ENCODE measurements at regions not wholly inside any gene's neighbourhood (a gene's known extent, or its start where the extent isn't known, plus 50 kb on each side); places are given as distances from the start of the nearest gene placed in this dataset.

DNA sequence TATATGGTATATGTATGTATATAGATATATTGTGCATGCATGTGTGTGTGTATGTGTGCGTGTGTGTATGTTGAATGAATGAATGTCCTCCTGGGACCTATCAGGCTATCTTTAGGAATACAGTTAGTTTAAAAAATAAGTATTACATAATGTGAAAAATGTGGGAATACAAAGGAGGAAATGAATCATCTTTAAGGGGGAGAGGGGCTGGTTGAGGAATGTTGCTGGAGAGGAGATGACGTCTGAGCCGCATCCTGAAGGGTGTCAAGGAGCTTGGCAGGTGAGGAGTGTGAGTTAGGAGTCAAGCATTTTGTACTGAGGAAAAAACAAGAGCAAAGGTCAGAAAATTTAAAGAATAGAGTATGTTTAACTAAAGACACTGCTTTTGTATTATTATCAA lies 62.4 kb upstream of the NLK start:
- TF ChIP-seq, protein P1, sequence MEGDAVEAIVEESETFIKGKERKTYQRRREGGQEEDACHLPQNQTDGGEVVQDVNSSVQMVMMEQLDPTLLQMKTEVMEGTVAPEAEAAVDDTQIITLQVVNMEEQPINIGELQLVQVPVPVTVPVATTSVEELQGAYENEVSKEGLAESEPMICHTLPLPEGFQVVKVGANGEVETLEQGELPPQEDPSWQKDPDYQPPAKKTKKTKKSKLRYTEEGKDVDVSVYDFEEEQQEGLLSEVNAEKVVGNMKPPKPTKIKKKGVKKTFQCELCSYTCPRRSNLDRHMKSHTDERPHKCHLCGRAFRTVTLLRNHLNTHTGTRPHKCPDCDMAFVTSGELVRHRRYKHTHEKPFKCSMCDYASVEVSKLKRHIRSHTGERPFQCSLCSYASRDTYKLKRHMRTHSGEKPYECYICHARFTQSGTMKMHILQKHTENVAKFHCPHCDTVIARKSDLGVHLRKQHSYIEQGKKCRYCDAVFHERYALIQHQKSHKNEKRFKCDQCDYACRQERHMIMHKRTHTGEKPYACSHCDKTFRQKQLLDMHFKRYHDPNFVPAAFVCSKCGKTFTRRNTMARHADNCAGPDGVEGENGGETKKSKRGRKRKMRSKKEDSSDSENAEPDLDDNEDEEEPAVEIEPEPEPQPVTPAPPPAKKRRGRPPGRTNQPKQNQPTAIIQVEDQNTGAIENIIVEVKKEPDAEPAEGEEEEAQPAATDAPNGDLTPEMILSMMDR (conservative IDR thresholded peaks at IDR 0.05; ENCODE audit: low read depth, low read length): no peak
- peak; percentile 76 for DNase-seq (ENCODE audit: low read depth)
- H3K4me3 ChIP-seq (ENCODE audit: low read depth, low read length): no peak overlapping the region

DNA sequence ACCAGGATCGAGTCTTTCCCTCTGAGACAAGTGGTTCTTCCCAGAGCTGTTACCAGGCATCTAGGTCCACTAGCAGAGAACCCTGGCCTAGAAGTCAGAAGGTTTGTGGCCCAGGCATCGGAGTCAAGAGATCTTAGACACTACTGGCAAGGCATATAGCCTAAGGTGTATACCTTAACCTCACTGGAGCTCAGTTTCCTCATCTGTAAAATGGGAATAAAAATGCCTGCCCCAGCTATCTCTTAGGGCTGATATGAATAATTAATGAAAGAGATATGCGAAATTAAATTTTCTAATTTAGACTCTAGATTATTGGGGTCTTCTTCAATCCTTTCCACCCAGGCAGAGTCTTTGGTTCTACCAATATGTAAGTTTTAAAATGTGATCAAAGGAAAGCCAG lies 60.5 kb upstream of the NLK start:
- TF ChIP-seq, protein P1 (conservative IDR thresholded peaks at IDR 0.05; ENCODE audit: low read depth, low read length): no peak

DNA sequence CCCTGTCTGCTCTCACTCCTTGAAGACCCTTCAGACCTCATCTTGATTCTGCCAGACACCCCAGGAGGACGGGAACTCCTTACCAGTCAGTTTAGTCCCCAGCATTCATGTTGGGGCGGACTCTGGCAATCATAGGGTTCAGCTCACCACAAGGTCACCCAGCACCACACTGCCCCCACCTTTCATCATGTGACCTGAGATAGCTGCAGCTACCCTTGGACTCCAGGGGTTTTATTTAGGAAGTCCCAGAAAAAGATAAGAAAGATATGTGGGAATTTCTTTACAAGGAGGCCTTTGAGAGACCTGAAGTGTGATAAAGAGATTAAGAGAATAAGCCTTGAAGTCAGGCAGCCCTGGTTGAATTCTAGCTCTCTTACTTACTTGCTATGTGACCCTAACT lies 59.8 kb upstream of the NLK start:
- H3K4me3 ChIP-seq (ENCODE audit: low read depth, low read length): no peak overlapping the region
- DNase-seq (ENCODE audit: low read depth): no peak
- TF ChIP-seq, protein P1 (conservative IDR thresholded peaks at IDR 0.05; ENCODE audit: low read depth, low read length): no peak

More for the DNA sequence above, 60.5 kb upstream of the NLK start:
- no peak overlapping the region for H3K4me3 ChIP-seq (ENCODE audit: low read depth, low read length)
- no peak for DNase-seq (ENCODE audit: low read depth)

DNA sequence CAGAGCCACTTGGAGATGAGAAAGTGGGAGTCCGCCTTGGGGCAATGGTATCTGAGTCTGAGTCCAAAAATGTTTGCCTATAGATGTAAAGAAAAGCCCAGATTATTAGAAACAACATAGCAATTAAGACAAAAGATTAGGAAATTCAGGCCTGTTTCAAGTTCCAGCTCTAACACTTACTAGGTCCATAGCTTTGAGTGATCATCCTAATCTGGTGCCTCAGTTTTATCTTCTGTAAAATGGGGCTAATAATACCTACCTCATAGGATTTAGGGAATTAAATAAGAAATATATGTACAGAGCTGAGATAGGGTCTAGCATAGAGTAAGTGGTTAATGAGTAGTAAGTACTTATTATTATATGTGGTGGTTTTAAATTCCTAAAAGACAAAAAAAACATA lies 58.6 kb upstream of the NLK start:
- TF ChIP-seq, protein P1 (conservative IDR thresholded peaks at IDR 0.05; ENCODE audit: low read depth, low read length): no peak
- DNase-seq (ENCODE audit: low read depth): no peak
- no peak overlapping the region for H3K4me3 ChIP-seq (ENCODE audit: low read depth, low read length)

DNA sequence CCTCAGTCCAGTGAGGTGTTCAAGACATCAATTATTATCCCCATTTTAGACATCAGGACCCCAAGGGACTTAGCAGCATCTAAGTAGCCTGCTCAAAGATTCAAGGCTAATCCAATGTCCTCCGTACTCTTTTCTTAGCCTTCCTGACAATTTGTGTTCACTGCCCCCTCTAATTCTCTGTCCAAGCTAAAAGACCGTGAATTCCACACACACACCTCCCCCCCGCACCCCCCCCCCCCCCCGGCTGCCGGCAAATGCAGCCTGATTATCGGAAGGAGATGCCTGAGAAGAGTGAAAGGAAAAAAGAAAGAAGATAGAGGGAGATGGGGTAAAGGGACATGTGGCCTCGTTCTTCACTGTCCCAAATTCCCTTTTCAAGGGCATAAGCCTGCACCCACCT lies 58.1 kb upstream of the NLK start:
- TF ChIP-seq, protein P1 (conservative IDR thresholded peaks at IDR 0.05; ENCODE audit: low read depth, low read length): no peak
- no peak overlapping the region for H3K4me3 ChIP-seq (ENCODE audit: low read depth, low read length)
- DNase-seq (ENCODE audit: low read depth): no peak

DNA sequence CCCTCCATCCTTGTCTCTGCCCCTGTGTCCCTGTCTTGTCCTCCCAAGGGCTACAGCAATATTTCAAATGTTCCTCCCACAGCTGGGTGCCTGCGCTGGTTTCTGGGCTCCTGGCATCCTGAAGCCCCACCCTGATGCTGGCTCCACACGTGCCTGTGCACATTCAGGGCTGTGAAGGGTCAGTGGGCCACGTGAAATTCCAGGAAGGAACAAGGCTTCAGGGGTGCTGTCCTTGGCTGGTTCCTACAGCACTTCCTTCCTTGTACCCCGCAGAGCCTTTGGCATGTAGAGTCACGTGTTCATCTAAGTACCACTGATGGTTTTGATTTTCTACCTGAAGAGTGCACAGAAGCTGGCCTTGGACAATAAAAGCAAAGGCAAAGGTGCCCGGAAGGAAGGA lies 57.7 kb upstream of the NLK start:
- DNase-seq (ENCODE audit: low read depth): no peak
- TF ChIP-seq, protein P1 (conservative IDR thresholded peaks at IDR 0.05; ENCODE audit: low read depth, low read length): no peak
- H3K4me3 ChIP-seq (ENCODE audit: low read depth, low read length): no peak overlapping the region

DNA sequence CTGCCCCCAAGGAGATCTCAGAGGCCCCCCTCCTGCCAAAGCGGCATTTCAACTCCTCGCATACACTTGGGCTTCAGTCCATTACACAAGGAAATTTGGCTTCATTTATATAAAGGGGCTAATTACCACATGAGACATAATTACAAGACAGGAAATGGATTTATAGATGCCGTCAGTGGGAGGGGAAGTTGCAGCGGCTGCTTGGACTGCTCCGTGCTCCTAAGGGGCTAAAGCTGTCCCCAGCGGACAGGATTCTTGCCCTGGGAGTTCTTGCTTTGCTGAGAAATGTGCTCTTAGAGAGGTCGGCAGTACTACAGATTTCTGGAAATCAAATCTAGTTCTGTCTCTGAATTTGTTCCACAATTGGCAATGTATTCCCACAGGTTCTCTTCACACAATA lies 57.2 kb upstream of the NLK start:
- TF ChIP-seq, protein P1 (conservative IDR thresholded peaks at IDR 0.05; ENCODE audit: low read depth, low read length): no peak
- no peak overlapping the region for H3K4me3 ChIP-seq (ENCODE audit: low read depth, low read length)
- DNase-seq (ENCODE audit: low read depth): no peak
